ENCODE measurements at regions not wholly inside any gene's neighbourhood (a gene's known extent, or its start where the extent isn't known, plus 50 kb on each side); places are given as distances from the start of the nearest gene placed in this dataset.

DNA sequence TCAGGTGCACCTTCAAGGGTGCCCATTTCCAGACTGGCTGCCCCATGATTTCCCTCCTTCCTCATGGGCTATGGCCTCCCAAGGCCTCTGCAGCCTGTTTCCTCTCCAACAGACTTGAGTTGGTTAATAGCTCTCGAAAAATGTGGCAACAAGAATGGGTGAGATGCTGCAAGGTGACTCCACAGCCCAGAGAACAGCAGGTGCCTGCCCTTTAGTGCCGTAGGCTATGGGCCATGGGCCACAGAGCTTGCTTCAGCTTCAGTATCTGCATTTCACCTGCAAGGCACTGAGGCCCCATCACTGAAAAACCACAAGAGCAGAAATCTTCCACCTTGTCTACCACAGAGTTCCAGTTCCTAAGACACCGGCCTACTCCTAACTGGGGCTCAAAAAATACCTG lies 122.0 kb downstream of the ETS2 start:
- Histone ChIP-seq H3K36me3 (no peaks in the 10 kb centered on the region), H3K4me3 (no peak overlapping the region), H3K9me3 (no peaks in the 10 kb centered on the region), H3K27me3 (no peaks in the 10 kb centered on the region), H3K4me1 (peaks cover 4 to 23% (median 18%) of the 10 kb centered on the region in 4 donors), H3K27ac (no peak overlapping the region)
- DNase-seq: peak in 1 of 2 donors; percentile 3
- intact Hi-C loops (cut with DNase I; ENCODE audit: low total_unique reads): loop anchor here (10.0 kb wide), 1 partner anchor 173 kb away; no protein-coding TSS in a partner anchor
- TF ChIP-seq, protein P1, sequence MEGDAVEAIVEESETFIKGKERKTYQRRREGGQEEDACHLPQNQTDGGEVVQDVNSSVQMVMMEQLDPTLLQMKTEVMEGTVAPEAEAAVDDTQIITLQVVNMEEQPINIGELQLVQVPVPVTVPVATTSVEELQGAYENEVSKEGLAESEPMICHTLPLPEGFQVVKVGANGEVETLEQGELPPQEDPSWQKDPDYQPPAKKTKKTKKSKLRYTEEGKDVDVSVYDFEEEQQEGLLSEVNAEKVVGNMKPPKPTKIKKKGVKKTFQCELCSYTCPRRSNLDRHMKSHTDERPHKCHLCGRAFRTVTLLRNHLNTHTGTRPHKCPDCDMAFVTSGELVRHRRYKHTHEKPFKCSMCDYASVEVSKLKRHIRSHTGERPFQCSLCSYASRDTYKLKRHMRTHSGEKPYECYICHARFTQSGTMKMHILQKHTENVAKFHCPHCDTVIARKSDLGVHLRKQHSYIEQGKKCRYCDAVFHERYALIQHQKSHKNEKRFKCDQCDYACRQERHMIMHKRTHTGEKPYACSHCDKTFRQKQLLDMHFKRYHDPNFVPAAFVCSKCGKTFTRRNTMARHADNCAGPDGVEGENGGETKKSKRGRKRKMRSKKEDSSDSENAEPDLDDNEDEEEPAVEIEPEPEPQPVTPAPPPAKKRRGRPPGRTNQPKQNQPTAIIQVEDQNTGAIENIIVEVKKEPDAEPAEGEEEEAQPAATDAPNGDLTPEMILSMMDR (IDR thresholded peaks at IDR 0.05): no peak

DNA sequence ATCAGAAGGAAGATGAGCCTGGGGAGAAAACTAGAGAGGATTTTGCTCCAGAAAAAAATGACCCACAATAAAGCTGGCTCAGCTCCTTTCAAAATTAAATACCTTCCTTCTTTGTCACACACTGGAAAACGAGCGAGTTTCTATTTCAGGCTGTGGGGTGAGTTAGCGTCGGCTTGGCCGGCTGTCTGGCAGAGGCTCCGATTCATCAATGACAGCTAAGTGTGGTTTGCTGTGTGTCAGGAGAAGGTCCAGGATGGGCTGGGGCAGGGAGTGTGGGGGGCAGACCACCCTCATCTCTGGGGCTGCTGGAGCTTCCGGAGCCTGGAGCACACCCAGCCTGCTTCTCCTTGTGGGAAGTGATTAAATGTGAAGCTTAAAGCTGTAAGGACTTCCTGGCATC lies 120.2 kb downstream of the ETS2 start:
- no peaks in the 10 kb centered on the region for H3K27me3 ChIP-seq
- H3K4me1 ChIP-seq: peaks cover 4 to 33% (median 28%) of the 10 kb centered on the region in 4 donors
- H3K4me3 ChIP-seq: peak overlapping the region; percentile 35 to 50
- intact Hi-C loops (cut with DNase I; ENCODE audit: low total_unique reads): loop anchor here (10.0 kb wide), 1 partner anchor 171 kb away; no protein-coding TSS in a partner anchor
- TF ChIP-seq, protein P1 (IDR thresholded peaks at IDR 0.05): no peak
- DNase-seq: peak; percentile 72 to 87
- H3K9me3 ChIP-seq: no peaks in the 10 kb centered on the region
- H3K36me3 ChIP-seq: no peaks in the 10 kb centered on the region
- H3K27ac ChIP-seq: peak overlapping the region; percentile 77 to 87

DNA sequence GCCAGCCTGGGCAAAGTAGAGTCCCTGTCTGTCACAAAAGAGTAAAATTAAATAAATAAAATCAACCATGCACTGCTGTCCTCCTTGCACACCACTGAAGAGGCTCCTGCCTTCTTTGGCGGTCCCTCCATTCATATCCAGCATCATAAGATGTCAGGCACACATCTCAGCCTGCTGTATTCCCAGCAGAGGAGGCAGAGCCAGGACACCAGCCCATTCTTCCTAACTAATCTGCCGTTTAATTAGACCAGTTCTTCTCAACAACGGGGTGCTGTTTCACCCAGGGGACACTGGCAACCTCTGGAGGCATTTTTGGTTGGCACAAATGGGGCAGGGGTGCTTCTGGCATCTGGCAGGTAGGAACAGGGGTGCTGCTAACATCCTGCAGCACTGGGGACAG lies 119.7 kb downstream of the ETS2 start:
- Histone ChIP-seq H3K4me1 (peaks cover 4 to 37% (median 32%) of the 10 kb centered on the region in 4 donors), H3K27ac (peak overlapping the region; percentile 77 to 87), H3K27me3 (no peaks in the 10 kb centered on the region), H3K36me3 (no peaks in the 10 kb centered on the region), H3K9me3 (no peaks in the 10 kb centered on the region), H3K4me3 (peak overlapping the region; percentile 35 to 50)
- intact Hi-C loops (cut with DNase I; ENCODE audit: low total_unique reads): loop anchor here (10.0 kb wide), 1 partner anchor 171 kb away; no protein-coding TSS in a partner anchor
- TF ChIP-seq, protein P1 (IDR thresholded peaks at IDR 0.05): no peak
- DNase-seq: no peak

DNA sequence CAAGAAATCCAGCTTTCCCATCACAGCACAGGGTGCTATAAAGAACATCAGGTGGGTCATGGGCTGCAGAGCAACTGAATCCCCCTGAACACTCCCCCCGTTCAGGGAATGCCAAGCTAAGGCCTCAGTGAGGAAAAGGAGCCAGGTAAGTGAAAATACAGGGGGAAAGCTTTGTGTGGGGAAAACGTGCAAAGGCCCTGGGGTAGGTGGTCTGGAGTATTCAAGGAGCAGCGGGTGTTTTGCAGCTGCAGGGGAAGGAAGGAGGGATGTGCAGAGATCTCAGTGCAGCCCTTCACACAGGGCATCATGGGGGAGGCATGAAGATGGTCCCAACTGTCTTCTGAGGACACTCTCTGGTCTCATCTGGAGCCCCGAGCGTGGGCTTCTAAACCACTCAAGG lies 119.2 kb downstream of the ETS2 start:
- Histone ChIP-seq H3K27ac (peak overlapping the region; percentile 77 to 87), H3K4me1 (peaks cover 4 to 42% (median 34%) of the 10 kb centered on the region in 4 donors)
- intact Hi-C loops (cut with DNase I; ENCODE audit: low total_unique reads): loop anchor here (10.0 kb wide), 1 partner anchor 170 kb away; no protein-coding TSS in a partner anchor

DNA sequence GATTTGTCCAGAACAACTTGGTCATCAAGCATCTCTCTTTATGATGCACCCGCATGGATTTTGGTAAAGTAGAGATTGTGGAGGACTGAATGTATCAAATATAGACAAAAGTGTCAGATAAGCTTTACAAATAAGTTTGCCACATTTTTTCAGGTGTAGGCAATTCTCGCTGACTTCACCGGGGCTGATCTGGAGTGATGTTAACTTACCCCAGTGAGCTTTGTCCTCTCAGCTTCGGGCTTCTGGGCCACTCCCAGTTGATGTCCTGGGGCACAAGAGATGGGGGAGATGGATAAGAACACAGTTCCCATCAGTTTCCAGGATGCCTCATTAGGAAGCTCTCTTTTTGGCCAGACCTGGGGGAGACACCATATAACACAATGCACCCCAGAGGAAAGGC lies 117.7 kb downstream of the ETS2 start:
- intact Hi-C loops (cut with DNase I; ENCODE audit: low total_unique reads): loop anchor here (10.0 kb wide), 1 partner anchor 169 kb away; no protein-coding TSS in a partner anchor
- no peaks in the 10 kb centered on the region for H3K9me3 ChIP-seq
- TF ChIP-seq, protein P1 (IDR thresholded peaks at IDR 0.05): no peak

More for the DNA sequence above, 119.2 kb downstream of the ETS2 start:
- Histone ChIP-seq H3K27me3 (no peaks in the 10 kb centered on the region), H3K4me3 (no peak overlapping the region), H3K9me3 (no peaks in the 10 kb centered on the region), H3K36me3 (no peaks in the 10 kb centered on the region)
- DNase-seq: no peak
- TF ChIP-seq, protein P1 (IDR thresholded peaks at IDR 0.05): no peak

More for the DNA sequence above, 117.7 kb downstream of the ETS2 start:
- Histone ChIP-seq H3K36me3 (no peaks in the 10 kb centered on the region), H3K27me3 (no peaks in the 10 kb centered on the region), H3K4me1 (peaks cover 4 to 48% (median 38%) of the 10 kb centered on the region in 4 donors), H3K4me3 (no peak overlapping the region), H3K27ac (no peak overlapping the region)
- DNase-seq: no peak
